Colonic mucosa (tissue), 4 donors: ENCODE measurements at regions not wholly inside any gene's neighbourhood (a gene's known extent, or its start where the extent isn't known, plus 50 kb on each side); places are given as distances from the start of the nearest gene placed in this dataset.

Experiments
- DNase-seq: peaks from one replicate; pipeline ENCODE4 v3.0.0-alpha.2; 2020
- H3K27ac ChIP-seq: fragments of 200-600 bp; one replicate; pipeline ENCODE4 v1.8.0; 2021
- H3K27me3 ChIP-seq: fragments of 200-600 bp; one replicate; pipeline ENCODE4 v1.8.0; 2021
- H3K36me3 ChIP-seq: fragments of 200-600 bp; one replicate; pipeline ENCODE4 v1.8.0; 2021
- H3K4me1 ChIP-seq: fragments of 200-600 bp; one replicate; pipeline ENCODE4 v1.8.0; 2021; ENCODE audit warnings: mild to moderate bottlenecking
- H3K4me3 ChIP-seq: fragments of 200-600 bp; one replicate; pipeline ENCODE4 v1.8.0; 2021
- H3K9ac ChIP-seq, 2 donors: one replicate each; pipeline ENCODE4 v1.7.0; 2013; ENCODE audit warnings: control low read depth in 2 of 2, low read depth in 2 of 2, low read length in 2 of 2
- H3K9me3 ChIP-seq: fragments of 200-600 bp; one replicate; pipeline ENCODE4 v1.8.0; 2021
- intact Hi-C: fragments of 100-400 bp; cut with DNase I; formaldehyde crosslinking; loops from one replicate; pipeline ENCODE4 v1.14.1; 2022
- TF ChIP-seq, protein P1 (sequence below): fragments of 200-600 bp; IDR thresholded peaks from one replicate; pipeline ENCODE4 v1.8.0; 2022; ENCODE audit warnings: antibody characterized with exemption, mild to moderate bottlenecking
- donor health status: healthy.
- donor health status: DM: no; HTN: no; CAD: no.
- donor health status: DM: no; HTN: no; CAD: no.

DNA sequence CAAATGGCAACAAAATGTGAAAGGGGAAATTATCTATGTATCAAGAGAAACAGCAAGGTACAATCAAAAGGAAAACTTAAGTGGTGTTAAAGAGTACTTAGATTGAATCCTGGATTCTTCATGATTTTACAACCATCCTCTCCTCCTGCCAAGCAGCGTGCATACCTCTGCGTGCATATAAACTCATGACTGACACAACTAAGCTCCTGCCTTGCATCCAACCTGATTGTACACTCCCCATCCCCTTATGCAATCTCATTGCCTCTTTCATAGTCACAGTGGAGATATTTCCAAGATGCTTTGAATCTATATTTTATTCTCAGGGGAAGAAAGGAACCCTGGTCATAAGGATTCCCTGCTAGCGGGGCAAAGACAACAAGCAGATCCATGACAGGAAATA, 499.9 kb downstream of the KCTD12 start:
- Histone ChIP-seq H3K9ac (no peak overlapping the region), H3K27ac (no peak overlapping the region), H3K36me3 (no peaks in the 10 kb centered on the region), H3K4me1 (no peaks in the 10 kb centered on the region), H3K4me3 (no peak overlapping the region), H3K9me3 (no peaks in the 10 kb centered on the region), H3K27me3 (no peaks in the 10 kb centered on the region)
- no peak for DNase-seq
- TF ChIP-seq, protein P1, sequence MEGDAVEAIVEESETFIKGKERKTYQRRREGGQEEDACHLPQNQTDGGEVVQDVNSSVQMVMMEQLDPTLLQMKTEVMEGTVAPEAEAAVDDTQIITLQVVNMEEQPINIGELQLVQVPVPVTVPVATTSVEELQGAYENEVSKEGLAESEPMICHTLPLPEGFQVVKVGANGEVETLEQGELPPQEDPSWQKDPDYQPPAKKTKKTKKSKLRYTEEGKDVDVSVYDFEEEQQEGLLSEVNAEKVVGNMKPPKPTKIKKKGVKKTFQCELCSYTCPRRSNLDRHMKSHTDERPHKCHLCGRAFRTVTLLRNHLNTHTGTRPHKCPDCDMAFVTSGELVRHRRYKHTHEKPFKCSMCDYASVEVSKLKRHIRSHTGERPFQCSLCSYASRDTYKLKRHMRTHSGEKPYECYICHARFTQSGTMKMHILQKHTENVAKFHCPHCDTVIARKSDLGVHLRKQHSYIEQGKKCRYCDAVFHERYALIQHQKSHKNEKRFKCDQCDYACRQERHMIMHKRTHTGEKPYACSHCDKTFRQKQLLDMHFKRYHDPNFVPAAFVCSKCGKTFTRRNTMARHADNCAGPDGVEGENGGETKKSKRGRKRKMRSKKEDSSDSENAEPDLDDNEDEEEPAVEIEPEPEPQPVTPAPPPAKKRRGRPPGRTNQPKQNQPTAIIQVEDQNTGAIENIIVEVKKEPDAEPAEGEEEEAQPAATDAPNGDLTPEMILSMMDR: no peak
- intact Hi-C loops: no loop called here

DNA sequence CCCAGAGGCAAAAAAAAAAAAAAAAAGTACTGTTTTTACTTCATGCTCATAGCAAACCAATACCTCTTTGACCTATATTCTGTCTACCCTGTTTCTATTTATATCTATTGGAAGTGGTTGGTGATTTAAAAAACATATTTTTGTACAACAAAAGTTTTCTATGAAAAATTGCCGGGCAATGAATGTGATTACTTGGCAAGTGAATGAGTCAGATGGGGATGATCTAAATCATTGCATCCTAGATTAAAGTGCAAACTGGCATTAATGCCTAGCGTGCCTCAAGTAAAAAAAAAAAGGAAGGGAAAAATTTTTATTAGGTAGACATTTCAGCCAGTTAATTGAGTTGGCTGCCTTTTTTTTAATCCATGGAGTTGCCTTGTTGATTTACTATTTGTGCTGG, 500.6 kb downstream of the KCTD12 start:
- Histone ChIP-seq H3K9ac (no peak overlapping the region), H3K9me3 (no peaks in the 10 kb centered on the region), H3K4me1 (no peaks in the 10 kb centered on the region), H3K27ac (no peak overlapping the region), H3K36me3 (no peaks in the 10 kb centered on the region), H3K27me3 (no peaks in the 10 kb centered on the region), H3K4me3 (no peak overlapping the region)
- TF ChIP-seq, protein P1: no peak
- intact Hi-C loops: no loop called here
- no peak for DNase-seq

DNA sequence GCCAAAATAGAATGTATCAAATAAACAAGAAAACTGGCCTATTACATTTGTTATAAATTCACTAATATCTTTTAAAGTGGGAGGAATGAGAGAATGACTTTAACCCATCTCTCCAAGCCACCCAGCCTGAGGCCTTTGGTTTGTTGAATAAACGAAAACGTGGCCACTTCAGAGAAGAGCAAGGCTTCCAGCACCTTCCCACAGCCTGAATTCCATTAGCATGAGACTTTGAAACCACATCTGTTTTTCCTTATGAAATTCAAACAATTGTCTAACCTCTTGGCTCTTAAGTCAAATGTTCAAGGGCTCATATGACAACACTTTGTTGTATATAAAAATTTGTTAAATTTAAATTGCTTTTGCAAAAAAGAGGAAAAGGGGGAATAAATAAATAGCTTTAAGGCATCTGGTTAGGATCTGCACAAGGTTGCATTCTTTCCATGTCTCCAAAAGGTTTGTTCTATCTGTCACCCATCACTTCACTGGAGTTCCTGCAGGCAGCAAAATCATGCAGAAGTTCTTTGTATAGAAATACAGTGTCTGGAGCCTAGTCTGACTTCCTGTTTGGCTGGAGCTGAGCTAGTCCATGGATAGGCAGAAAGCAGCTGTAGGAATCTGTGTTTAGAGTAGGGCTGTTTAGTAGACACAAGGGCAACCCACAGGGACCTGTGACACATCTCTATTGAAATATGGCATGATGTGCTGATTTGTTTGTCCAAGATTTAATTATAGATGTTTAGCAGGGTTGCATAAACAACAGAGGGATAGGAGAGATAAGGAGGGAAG, 502.3 kb downstream of the KCTD12 start:
- Histone ChIP-seq H3K9ac (no peak overlapping the region), H3K27me3 (no peaks in the 10 kb centered on the region), H3K4me3 (no peak overlapping the region), H3K9me3 (no peaks in the 10 kb centered on the region), H3K36me3 (no peaks in the 10 kb centered on the region), H3K4me1 (no peaks in the 10 kb centered on the region), H3K27ac (no peak overlapping the region)
- peak; percentile 20 for DNase-seq
- TF ChIP-seq, protein P1: no peak
- intact Hi-C loops: no loop called here

DNA sequence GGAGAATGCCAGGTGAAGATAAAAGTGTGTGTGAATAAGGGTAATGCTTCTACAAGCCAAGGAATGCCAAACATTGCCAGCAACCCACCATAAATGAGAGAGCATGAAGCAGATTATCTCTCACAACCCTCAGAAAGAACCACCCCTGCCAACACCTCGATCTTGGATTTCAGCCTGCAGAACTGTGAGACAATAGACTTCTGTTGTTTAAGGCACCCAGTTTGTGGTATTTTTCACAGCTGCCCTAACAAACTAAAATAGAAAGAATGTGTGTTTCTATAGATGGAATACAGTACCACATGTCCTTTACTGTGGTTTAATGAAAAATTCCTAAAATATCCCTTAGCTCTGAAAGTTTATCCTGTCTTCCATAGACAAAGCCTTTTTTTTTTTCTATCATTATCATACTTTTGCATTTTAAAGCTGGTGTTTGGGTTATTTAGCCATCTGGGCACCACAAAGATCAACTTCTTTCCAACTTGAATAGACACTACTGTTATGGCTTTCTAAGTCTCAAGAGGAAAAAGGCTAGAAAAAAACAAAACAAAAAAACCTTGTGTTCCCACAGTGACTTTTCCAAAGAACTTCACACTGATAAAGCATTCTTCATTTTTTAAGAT, 505.6 kb downstream of the KCTD12 start:
- H3K9ac ChIP-seq: no peak overlapping the region
- intact Hi-C loops: no loop called here
- TF ChIP-seq, protein P1: no peak

DNA sequence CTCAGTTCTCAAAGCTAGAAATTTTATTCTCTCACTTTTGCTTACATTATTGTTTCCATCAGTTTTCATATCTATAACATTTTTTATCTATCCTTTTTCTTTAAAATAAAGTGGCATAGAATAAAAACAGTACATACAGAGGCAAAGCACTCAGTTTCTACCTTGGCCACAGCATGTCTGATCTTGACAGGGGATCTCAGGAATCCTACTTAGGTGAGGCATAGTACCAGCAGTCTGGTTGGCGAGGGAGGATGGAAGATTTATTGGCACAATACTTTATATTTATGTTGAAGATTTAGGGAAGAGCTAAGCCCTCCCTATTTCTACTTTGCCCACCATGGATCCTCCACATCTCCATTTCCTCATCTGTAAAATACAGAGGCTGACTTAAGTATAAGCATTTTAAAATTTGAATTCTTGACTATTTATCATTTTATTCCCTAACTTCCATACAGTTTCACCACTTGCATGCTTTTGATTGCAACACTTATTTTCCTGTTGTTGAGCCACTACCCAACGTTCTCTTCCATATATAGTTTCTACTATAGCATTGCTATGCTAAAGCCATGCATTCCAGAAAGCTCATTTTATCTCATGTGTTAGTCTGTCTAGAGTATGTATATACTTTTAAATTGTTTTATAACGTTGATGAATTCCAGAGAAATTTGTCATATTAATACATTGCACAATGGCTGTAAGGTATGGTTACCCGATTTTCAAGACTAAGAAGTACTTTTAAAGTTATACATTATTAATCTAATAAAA, 506.7 kb downstream of the KCTD12 start:
- no peak for DNase-seq
- H3K9ac ChIP-seq: no peak overlapping the region
- intact Hi-C loops: no loop called here
- H3K9me3 ChIP-seq: no peaks in the 10 kb centered on the region
- H3K27me3 ChIP-seq: no peaks in the 10 kb centered on the region
- TF ChIP-seq, protein P1: no peak
- no peak overlapping the region for H3K4me3 ChIP-seq
- H3K36me3 ChIP-seq: no peaks in the 10 kb centered on the region
- H3K4me1 ChIP-seq: no peaks in the 10 kb centered on the region
- H3K27ac ChIP-seq: no peak overlapping the region

More for the DNA sequence above, 505.6 kb downstream of the KCTD12 start:
- no peak overlapping the region for H3K27ac ChIP-seq
- H3K9me3 ChIP-seq: no peaks in the 10 kb centered on the region
- no peaks in the 10 kb centered on the region for H3K27me3 ChIP-seq
- DNase-seq: no peak
- H3K4me1 ChIP-seq: no peaks in the 10 kb centered on the region
- H3K36me3 ChIP-seq: no peaks in the 10 kb centered on the region
- no peak overlapping the region for H3K4me3 ChIP-seq
